K562 (cell line): ENCODE measurements at regions not wholly inside any gene's neighbourhood (a gene's known extent, or its start where the extent isn't known, plus 50 kb on each side); places are given as distances from the start of the nearest gene placed in this dataset.

Source experiments
- FOXK2 ChIP-seq, 2 experiments: fragments of 450-650 bp; IDR thresholded peaks in 1 of 2; conservative IDR thresholded peaks in 1 of 2; 2 replicates each; pipeline ENCODE4 v1.6.1; 2016; ENCODE audit warnings: low read depth in 2 of 2, mild to moderate bottlenecking in 1 of 2
- LCOR ChIP-seq: sonication (generic); formaldehyde crosslinking; IDR thresholded peaks from 2 replicates; pipeline ENCODE4 v1.8.0; 2022; ENCODE audit warnings: mild to moderate bottlenecking, missing genetic modification reagents
- NONO ChIP-seq, 2 experiments: fragments of 200-400 bp in 1 of 2; fragments of 450-650 bp in 1 of 2; formaldehyde crosslinking in 1 of 2; IDR thresholded peaks; 2 replicates each; pipeline ENCODE4 v1.6.1; 2017; ENCODE audit warnings: low read depth in 2 of 2, mild to moderate bottlenecking in 2 of 2, moderate library complexity in 2 of 2, low read length in 1 of 2
- POLR2H ChIP-seq: IDR thresholded peaks from 2 replicates; pipeline ENCODE4 v1.6.1; 2016; ENCODE audit warnings: missing genetic modification characterization, low read depth, mild to moderate bottlenecking, control low read depth, missing compliant biosample characterization, moderate library complexity
- RAD21 ChIP-seq, 2 experiments: fragments of 250-450 bp in 1 of 2; fragments of 450-650 bp in 1 of 2; sonication (Bioruptor Pico) in 1 of 2; formaldehyde crosslinking in 1 of 2; IDR thresholded peaks in 1 of 2; conservative IDR thresholded peaks in 1 of 2; 2 replicates each; pipeline versions ENCODE4 v1.4.0 to v1.8.0; 2020 to 2022; ENCODE audit warnings: mild to moderate bottlenecking in 2 of 2, moderate library complexity in 1 of 2
- RBBP5 ChIP-seq: fragments of 200-600 bp; sonication (generic); IDR thresholded peaks from 2 replicates; pipeline ENCODE4 v1.6.1; 2012; ENCODE audit warnings: borderline replicate concordance, mild to moderate bottlenecking, low read length, control low read depth, inconsistent platforms; ENCODE audit not compliant: insufficient read depth, poor library complexity, severe bottlenecking
- SMARCA4 ChIP-seq: fragments of 450-650 bp; IDR thresholded peaks from 2 replicates; pipeline ENCODE4 v1.6.1; 2016
- STAT5A ChIP-seq: IDR thresholded peaks from 2 replicates; pipeline ENCODE4 v1.6.1; 2012; ENCODE audit warnings: low read length, inconsistent platforms, borderline replicate concordance
- TAF7 ChIP-seq: fragments of 450-650 bp; IDR thresholded peaks from 2 replicates; pipeline ENCODE4 v1.6.1; 2016; ENCODE audit warnings: missing genetic modification characterization, missing compliant biosample characterization
- ZBTB7A ChIP-seq: IDR thresholded peaks from 2 replicates; pipeline ENCODE4 v1.6.1; 2011; ENCODE audit warnings: low read depth, mild to moderate bottlenecking, low read length, moderate library complexity, borderline replicate concordance; ENCODE audit not compliant: control insufficient read depth
- ZNF347 ChIP-seq: fragments of 450-650 bp; formaldehyde crosslinking; IDR thresholded peaks from 2 replicates; pipeline ENCODE4 v1.4.0; 2020; ENCODE audit warnings: low read depth, mild to moderate bottlenecking, moderate library complexity
- TF ChIP-seq, protein P1 (sequence below): IDR thresholded peaks from 2 replicates; pipeline ENCODE4 v1.6.1; 2011; ENCODE audit warnings: borderline replicate concordance, low read depth, mild to moderate bottlenecking, moderate library complexity, low read length; ENCODE audit not compliant: insufficient read depth, poor library complexity, severe bottlenecking
- TF ChIP-seq, protein P2 (sequence below): fragments of 450-650 bp; formaldehyde crosslinking; IDR thresholded peaks from 2 replicates; pipeline ENCODE4 v1.4.0; 2020; ENCODE audit warnings: mild to moderate bottlenecking, moderate library complexity
- TF ChIP-seq, protein P3 (sequence below), 3 experiments: fragments of 200-800 bp in 1 of 3; fragments of 250-450 bp in 1 of 3; fragments of 450-650 bp in 1 of 3; sonication (Bioruptor Pico) in 1 of 3; sonication (Bioruptor generic) in 1 of 3; formaldehyde crosslinking in 1 of 3; IDR thresholded peaks; 2 replicates each; pipeline versions ENCODE4 v1.6.1 to v1.8.0; 2016 to 2022; ENCODE audit warnings: mild to moderate bottlenecking in 2 of 3, missing genetic modification characterization in 2 of 3, missing compliant biosample characterization in 1 of 3, moderate library complexity in 1 of 3

DNA sequence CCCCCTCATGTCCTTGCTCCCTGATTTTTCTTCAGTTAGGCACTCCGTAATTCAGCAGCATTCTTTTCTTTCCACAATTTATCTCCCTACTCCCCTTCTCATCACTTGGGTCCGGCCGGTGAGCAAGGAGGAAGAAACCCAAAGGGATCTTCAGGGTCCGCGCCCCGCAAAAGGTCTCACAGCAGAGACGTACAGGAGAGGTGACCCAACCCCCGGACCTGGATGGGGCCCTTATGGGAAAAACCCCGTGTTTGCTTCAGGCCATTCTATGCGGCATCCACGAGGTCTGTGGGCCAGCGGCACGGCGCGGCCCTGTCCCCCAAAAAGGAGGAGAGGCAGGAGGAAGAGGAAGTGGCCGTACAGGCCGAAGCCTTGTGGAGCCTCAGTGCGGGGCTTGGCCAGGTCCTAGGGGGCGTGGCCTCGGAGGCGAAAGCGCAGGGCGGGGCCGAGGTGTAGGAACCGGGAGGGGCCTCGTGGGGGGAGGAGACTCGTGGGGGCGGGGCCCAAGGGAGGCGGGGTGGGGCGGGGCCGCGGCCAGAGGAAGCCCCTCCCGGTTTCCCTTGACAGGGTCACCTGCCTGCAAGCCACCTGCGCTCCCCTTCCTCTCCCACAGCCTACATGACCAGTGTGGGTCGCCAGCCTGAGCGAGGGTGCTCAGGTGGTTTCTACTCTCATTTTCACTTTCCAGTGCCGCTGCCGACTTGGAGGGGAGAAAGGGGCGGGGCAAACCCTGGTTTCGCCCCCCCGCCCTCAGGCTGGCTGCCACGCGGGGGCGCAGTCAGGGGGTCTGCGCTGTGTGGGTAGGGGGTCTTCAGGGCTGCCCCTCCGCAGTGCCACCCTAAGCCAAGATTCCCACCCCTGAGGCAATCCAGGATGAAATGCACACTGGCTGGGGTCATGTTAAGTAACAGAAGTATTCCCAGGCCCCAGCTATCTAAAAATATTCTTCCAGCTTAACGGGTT is 156.4 kb upstream of the XPO1 start (continued):
- TF ChIP-seq, protein P1, sequence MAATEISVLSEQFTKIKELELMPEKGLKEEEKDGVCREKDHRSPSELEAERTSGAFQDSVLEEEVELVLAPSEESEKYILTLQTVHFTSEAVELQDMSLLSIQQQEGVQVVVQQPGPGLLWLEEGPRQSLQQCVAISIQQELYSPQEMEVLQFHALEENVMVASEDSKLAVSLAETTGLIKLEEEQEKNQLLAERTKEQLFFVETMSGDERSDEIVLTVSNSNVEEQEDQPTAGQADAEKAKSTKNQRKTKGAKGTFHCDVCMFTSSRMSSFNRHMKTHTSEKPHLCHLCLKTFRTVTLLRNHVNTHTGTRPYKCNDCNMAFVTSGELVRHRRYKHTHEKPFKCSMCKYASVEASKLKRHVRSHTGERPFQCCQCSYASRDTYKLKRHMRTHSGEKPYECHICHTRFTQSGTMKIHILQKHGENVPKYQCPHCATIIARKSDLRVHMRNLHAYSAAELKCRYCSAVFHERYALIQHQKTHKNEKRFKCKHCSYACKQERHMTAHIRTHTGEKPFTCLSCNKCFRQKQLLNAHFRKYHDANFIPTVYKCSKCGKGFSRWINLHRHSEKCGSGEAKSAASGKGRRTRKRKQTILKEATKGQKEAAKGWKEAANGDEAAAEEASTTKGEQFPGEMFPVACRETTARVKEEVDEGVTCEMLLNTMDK, result peak; percentile 9
- TF ChIP-seq LCOR (CRISPR knock-in tag), result peak; percentile 86
- TF ChIP-seq STAT5A, result no peak
- peak in 1 of 2 experiments; percentile 39; a peak in 1 of 4 replicates for TF ChIP-seq NONO (IDR thresholded peaks at IDR 0.05; ENCODE audit: low read depth in 2 of 2, low read length in 1 of 2)
- TF ChIP-seq FOXK2 (conservative IDR thresholded peaks at IDR 0.05 in 1 of 2, IDR thresholded peaks at IDR 0.05 in 1 of 2; ENCODE audit: low read depth in 2 of 2), result peak; percentile 14 to 47; a peak in 2 of 4 replicates
- peak; percentile 41 to 46 for TF ChIP-seq RAD21 (CRISPR knock-in tag; conservative IDR thresholded peaks at IDR 0.05 in 1 of 2, IDR thresholded peaks at IDR 0.05 in 1 of 2)
- peak; percentile 100 for TF ChIP-seq ZBTB7A
- TF ChIP-seq POLR2H (tag), result peak; percentile 67; the same call in 1 of the 2 replicates
- TF ChIP-seq, protein P2, sequence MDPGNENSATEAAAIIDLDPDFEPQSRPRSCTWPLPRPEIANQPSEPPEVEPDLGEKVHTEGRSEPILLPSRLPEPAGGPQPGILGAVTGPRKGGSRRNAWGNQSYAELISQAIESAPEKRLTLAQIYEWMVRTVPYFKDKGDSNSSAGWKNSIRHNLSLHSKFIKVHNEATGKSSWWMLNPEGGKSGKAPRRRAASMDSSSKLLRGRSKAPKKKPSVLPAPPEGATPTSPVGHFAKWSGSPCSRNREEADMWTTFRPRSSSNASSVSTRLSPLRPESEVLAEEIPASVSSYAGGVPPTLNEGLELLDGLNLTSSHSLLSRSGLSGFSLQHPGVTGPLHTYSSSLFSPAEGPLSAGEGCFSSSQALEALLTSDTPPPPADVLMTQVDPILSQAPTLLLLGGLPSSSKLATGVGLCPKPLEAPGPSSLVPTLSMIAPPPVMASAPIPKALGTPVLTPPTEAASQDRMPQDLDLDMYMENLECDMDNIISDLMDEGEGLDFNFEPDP (CRISPR knock-in tag), result no peak
- peak; percentile 52 for TF ChIP-seq RBBP5
- TF ChIP-seq SMARCA4, result 0 out of 2 replicates have a peak, but pooled peaks have one; percentile 24
- peak; percentile 79 for TF ChIP-seq TAF7 (tag)
- TF ChIP-seq, protein P3, sequence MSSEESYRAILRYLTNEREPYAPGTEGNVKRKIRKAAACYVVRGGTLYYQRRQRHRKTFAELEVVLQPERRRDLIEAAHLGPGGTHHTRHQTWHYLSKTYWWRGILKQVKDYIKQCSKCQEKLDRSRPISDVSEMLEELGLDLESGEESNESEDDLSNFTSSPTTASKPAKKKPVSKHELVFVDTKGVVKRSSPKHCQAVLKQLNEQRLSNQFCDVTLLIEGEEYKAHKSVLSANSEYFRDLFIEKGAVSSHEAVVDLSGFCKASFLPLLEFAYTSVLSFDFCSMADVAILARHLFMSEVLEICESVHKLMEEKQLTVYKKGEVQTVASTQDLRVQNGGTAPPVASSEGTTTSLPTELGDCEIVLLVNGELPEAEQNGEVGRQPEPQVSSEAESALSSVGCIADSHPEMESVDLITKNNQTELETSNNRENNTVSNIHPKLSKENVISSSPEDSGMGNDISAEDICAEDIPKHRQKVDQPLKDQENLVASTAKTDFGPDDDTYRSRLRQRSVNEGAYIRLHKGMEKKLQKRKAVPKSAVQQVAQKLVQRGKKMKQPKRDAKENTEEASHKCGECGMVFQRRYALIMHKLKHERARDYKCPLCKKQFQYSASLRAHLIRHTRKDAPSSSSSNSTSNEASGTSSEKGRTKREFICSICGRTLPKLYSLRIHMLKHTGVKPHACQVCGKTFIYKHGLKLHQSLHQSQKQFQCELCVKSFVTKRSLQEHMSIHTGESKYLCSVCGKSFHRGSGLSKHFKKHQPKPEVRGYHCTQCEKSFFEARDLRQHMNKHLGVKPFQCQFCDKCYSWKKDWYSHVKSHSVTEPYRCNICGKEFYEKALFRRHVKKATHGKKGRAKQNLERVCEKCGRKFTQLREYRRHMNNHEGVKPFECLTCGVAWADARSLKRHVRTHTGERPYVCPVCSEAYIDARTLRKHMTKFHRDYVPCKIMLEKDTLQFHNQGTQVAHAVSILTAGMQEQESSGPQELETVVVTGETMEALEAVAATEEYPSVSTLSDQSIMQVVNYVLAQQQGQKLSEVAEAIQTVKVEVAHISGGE (CRISPR knock-in tag; IDR thresholded peaks at IDR 0.05), result peak in 1 of 3 experiments; percentile 54; a peak in 1 of 6 replicates
- TF ChIP-seq ZNF347 (CRISPR knock-in tag), result no peak
